Mammary epithelial cell (primary cell): ENCODE measurements at regions not wholly inside any gene's neighbourhood (a gene's known extent, or its start where the extent isn't known, plus 50 kb on each side); places are given as distances from the start of the nearest gene placed in this dataset.

Experiments used
- EZH2 ChIP-seq: IDR thresholded peaks from 2 replicates; pipeline ENCODE4 v1.6.1; 2012; ENCODE audit warnings: low read length, inconsistent platforms, borderline replicate concordance
- TF ChIP-seq, protein P1 (sequence below), 2 donors: IDR thresholded peaks in 1 of 2; conservative IDR thresholded peaks in 1 of 2; 2 replicates each; pipeline ENCODE4 v1.5.1; 2011 to 2012; ENCODE audit warnings: inconsistent platforms in 2 of 2, low read length in 2 of 2, mild to moderate bottlenecking in 2 of 2, control low read depth in 1 of 2, low read depth in 1 of 2; ENCODE audit not compliant: insufficient read depth in 1 of 2; ENCODE audit errors: extremely low read depth in 1 of 2

DNA sequence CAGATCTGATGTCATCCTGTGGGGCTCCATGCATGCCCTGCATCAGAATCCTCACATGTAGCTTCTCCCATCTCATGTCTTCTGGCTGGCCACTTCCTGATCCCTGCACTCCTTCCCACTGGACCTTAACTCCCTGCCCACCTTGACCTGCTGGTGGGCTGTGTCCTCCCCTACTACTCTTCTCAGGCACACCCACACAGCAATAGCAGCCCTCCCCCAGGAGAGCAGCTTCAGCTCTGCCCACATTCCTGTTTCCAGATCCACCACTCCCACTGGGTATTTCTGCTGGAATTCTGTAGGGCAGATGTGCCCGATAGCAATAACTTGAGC is 137.0 kb upstream of the HS6ST1 start:
- TF ChIP-seq, protein P1, sequence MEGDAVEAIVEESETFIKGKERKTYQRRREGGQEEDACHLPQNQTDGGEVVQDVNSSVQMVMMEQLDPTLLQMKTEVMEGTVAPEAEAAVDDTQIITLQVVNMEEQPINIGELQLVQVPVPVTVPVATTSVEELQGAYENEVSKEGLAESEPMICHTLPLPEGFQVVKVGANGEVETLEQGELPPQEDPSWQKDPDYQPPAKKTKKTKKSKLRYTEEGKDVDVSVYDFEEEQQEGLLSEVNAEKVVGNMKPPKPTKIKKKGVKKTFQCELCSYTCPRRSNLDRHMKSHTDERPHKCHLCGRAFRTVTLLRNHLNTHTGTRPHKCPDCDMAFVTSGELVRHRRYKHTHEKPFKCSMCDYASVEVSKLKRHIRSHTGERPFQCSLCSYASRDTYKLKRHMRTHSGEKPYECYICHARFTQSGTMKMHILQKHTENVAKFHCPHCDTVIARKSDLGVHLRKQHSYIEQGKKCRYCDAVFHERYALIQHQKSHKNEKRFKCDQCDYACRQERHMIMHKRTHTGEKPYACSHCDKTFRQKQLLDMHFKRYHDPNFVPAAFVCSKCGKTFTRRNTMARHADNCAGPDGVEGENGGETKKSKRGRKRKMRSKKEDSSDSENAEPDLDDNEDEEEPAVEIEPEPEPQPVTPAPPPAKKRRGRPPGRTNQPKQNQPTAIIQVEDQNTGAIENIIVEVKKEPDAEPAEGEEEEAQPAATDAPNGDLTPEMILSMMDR (conservative IDR thresholded peaks at IDR 0.05 in 1 of 2, IDR thresholded peaks at IDR 0.05 in 1 of 2; ENCODE audit: extremely low read depth in 1 of 2, insufficient read depth in 1 of 2, low read depth in 1 of 2, low read length in 2 of 2): no peak
- no peak for TF ChIP-seq EZH2
